HEK293 (cell line): ENCODE measurements at regions not wholly inside any gene's neighbourhood (a gene's known extent, or its start where the extent isn't known, plus 50 kb on each side); places are given as distances from the start of the nearest gene placed in this dataset.

ENCODE experiments used
- CTCF ChIA-PET: fragments of 350-600 bp; formaldehyde crosslinking; extraction: SDS; loops from one replicate; lab custom pipeline; 2021; ENCODE audit warnings: antibody characterized with exemption; lab: Yijun Ruan, JAX
- POLR2A ChIA-PET: fragments of 300-600 bp; formaldehyde crosslinking; extraction: SDS; loops from one replicate; lab custom pipeline; 2020; ENCODE audit warnings: antibody characterized with exemption, inconsistent platforms; lab: Yijun Ruan, JAX
- H3K27ac ChIP-seq: fragments of 200-500 bp; sonication (Bioruptor generic); 2 replicates; pipeline ENCODE4 v1.5.1; 2014; ENCODE audit warnings: low read depth, low read length, control low read depth, inconsistent platforms; ENCODE audit errors: extremely low read depth
- H3K36me3 ChIP-seq, 2 experiments: fragments of 200-500 bp in 1 of 2; sonication (Bioruptor generic) in 1 of 2; 1 replicate in 1 of 2; 2 replicates in 1 of 2; pipeline ENCODE4 v1.5.1; 2014 to 2017; ENCODE audit warnings: inconsistent platforms in 2 of 2, low read length in 2 of 2; ENCODE audit not compliant: control insufficient read depth in 2 of 2, insufficient read depth in 1 of 2
- H3K4me1 ChIP-seq: fragments of 200-500 bp; sonication (Bioruptor generic); 2 replicates; pipeline ENCODE4 v1.5.1; 2014; ENCODE audit warnings: mild to moderate bottlenecking, low read length, inconsistent platforms; ENCODE audit not compliant: control insufficient read depth, insufficient read depth
- H3K4me3 ChIP-seq: 2 replicates; pipeline ENCODE4 v1.5.1; 2011; ENCODE audit warnings: low read depth, mild to moderate bottlenecking, control low read depth, low read length, moderate library complexity
- H3K9me3 ChIP-seq: fragments of 200-500 bp; sonication (Bioruptor generic); 2 replicates; pipeline ENCODE4 v1.5.1; 2014; ENCODE audit warnings: low read depth, low read length, inconsistent platforms; ENCODE audit not compliant: control insufficient read depth, insufficient read depth
- GLI4 ChIP-seq: fragments of 450-650 bp; formaldehyde crosslinking; IDR thresholded peaks from 2 replicates; pipeline ENCODE4 v1.5.1; 2016; ENCODE audit warnings: missing biosample characterization, missing genetic modification characterization
- KLF1 ChIP-seq: fragments of 450-650 bp; formaldehyde crosslinking; IDR thresholded peaks from 2 replicates; pipeline ENCODE4 v1.5.1; 2016; ENCODE audit warnings: missing biosample characterization, missing genetic modification characterization
- KLF9 ChIP-seq: fragments of 450-650 bp; formaldehyde crosslinking; IDR thresholded peaks from 2 replicates; pipeline ENCODE4 v1.5.1; 2016; ENCODE audit warnings: missing biosample characterization, missing genetic modification characterization, low read depth
- PRDM10 ChIP-seq: fragments of 450-650 bp; formaldehyde crosslinking; IDR thresholded peaks from 2 replicates; pipeline ENCODE4 v1.5.1; 2016; ENCODE audit warnings: missing biosample characterization, missing genetic modification characterization
- SCRT1 ChIP-seq: fragments of 450-650 bp; formaldehyde crosslinking; IDR thresholded peaks from 2 replicates; pipeline ENCODE4 v1.5.1; 2016; ENCODE audit warnings: missing biosample characterization, missing genetic modification characterization, borderline replicate concordance
- SP2 ChIP-seq: fragments of 450-650 bp; formaldehyde crosslinking; IDR thresholded peaks from 2 replicates; pipeline ENCODE4 v1.5.1; 2016; ENCODE audit warnings: missing biosample characterization, missing genetic modification characterization
- ZFP3 ChIP-seq: fragments of 450-650 bp; formaldehyde crosslinking; IDR thresholded peaks from 2 replicates; pipeline ENCODE4 v1.5.1; 2016; ENCODE audit warnings: low read depth, missing biosample characterization, missing genetic modification characterization
- ZNF114 ChIP-seq: fragments of 450-650 bp; formaldehyde crosslinking; IDR thresholded peaks from 2 replicates; pipeline ENCODE4 v1.5.0; 2017; ENCODE audit warnings: missing biosample characterization, missing genetic modification characterization
- ZNF184 ChIP-seq: fragments of 450-650 bp; IDR thresholded peaks from 2 replicates; pipeline ENCODE4 v1.5.1; 2018; ENCODE audit warnings: missing biosample characterization, mild to moderate bottlenecking, missing genetic modification characterization
- ZNF223 ChIP-seq: fragments of 450-650 bp; formaldehyde crosslinking; IDR thresholded peaks from 2 replicates; pipeline ENCODE4 v1.5.1; 2016; ENCODE audit warnings: missing biosample characterization, missing genetic modification characterization
- ZNF24 ChIP-seq: fragments of 450-650 bp; formaldehyde crosslinking; IDR thresholded peaks from 2 replicates; pipeline ENCODE4 v1.5.1; 2016; ENCODE audit warnings: missing biosample characterization, missing genetic modification characterization
- ZNF335 ChIP-seq: fragments of 450-650 bp; formaldehyde crosslinking; conservative IDR thresholded peaks from 2 replicates; pipeline ENCODE4 v1.5.1; 2016; ENCODE audit warnings: missing biosample characterization, missing genetic modification characterization
- ZNF362 ChIP-seq: fragments of 450-650 bp; formaldehyde crosslinking; IDR thresholded peaks from 2 replicates; pipeline ENCODE4 v1.5.1; 2016; ENCODE audit warnings: missing biosample characterization, missing genetic modification characterization
- ZNF416 ChIP-seq: fragments of 450-650 bp; formaldehyde crosslinking; IDR thresholded peaks from 2 replicates; pipeline ENCODE4 v1.5.1; 2016; ENCODE audit warnings: missing biosample characterization, missing genetic modification characterization
- ZNF426 ChIP-seq: fragments of 450-650 bp; formaldehyde crosslinking; IDR thresholded peaks from 2 replicates; pipeline ENCODE4 v1.5.1; 2017; ENCODE audit warnings: missing biosample characterization, missing genetic modification characterization, mild to moderate bottlenecking, inconsistent platforms, moderate library complexity
- ZNF645 ChIP-seq: fragments of 450-650 bp; formaldehyde crosslinking; IDR thresholded peaks from 2 replicates; pipeline ENCODE4; 2016; ENCODE audit warnings: missing biosample characterization, missing genetic modification characterization
- ZNF658 ChIP-seq: fragments of 450-650 bp; formaldehyde crosslinking; IDR thresholded peaks from 2 replicates; pipeline ENCODE4; 2016; ENCODE audit warnings: missing biosample characterization, missing genetic modification characterization
- ZNF792 ChIP-seq: fragments of 450-650 bp; formaldehyde crosslinking; IDR thresholded peaks from 2 replicates; pipeline ENCODE4 v1.5.1; 2016; ENCODE audit warnings: missing biosample characterization, missing genetic modification characterization
- TF ChIP-seq, protein P1 (sequence below): fragments of 450-650 bp; formaldehyde crosslinking; IDR thresholded peaks from 2 replicates; pipeline ENCODE4 v1.5.1; 2016; ENCODE audit warnings: missing biosample characterization, missing genetic modification characterization, low read depth
- TF ChIP-seq, protein P2 (sequence below): fragments of 450-650 bp; formaldehyde crosslinking; IDR thresholded peaks from 2 replicates; pipeline ENCODE4 v1.5.1; 2016; ENCODE audit warnings: missing biosample characterization, missing genetic modification characterization
- TF ChIP-seq, protein P3 (sequence below): fragments of 450-650 bp; formaldehyde crosslinking; IDR thresholded peaks from 2 replicates; pipeline ENCODE4 v1.5.1; 2016; ENCODE audit warnings: missing biosample characterization, missing genetic modification characterization

GRCh38 chr16:85537795-85538401 is 75.2 kb upstream of the GSE1 start:
- Histone ChIP-seq H3K4me3 (no peak overlapping the region), H3K4me1 (no peaks in the 10 kb centered on the region), H3K27ac (no peak overlapping the region), H3K36me3 (peaks cover 0 to 3% of the 10 kb centered on the region in 2 experiments; a peak in 1 of 3 replicates), H3K9me3 (no peaks in the 10 kb centered on the region)
- ChIA-PET POLR2A (no interaction called here), CTCF (no interaction called here)
- TF ChIP-seq, protein P1, sequence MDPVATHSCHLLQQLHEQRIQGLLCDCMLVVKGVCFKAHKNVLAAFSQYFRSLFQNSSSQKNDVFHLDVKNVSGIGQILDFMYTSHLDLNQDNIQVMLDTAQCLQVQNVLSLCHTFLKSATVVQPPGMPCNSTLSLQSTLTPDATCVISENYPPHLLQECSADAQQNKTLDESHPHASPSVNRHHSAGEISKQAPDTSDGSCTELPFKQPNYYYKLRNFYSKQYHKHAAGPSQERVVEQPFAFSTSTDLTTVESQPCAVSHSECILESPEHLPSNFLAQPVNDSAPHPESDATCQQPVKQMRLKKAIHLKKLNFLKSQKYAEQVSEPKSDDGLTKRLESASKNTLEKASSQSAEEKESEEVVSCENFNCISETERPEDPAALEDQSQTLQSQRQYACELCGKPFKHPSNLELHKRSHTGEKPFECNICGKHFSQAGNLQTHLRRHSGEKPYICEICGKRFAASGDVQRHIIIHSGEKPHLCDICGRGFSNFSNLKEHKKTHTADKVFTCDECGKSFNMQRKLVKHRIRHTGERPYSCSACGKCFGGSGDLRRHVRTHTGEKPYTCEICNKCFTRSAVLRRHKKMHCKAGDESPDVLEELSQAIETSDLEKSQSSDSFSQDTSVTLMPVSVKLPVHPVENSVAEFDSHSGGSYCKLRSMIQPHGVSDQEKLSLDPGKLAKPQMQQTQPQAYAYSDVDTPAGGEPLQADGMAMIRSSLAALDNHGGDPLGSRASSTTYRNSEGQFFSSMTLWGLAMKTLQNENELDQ (tag by site-specific recombination), result no peak
- TF ChIP-seq ZNF24 (tag by site-specific recombination) (no peak), ZNF362 (tag by site-specific recombination) (no peak), ZNF335 (tag by site-specific recombination) (no peak), SCRT1 (tag by site-specific recombination) (no peak), ZNF792 (tag by site-specific recombination) (no peak)
- TF ChIP-seq, protein P2, sequence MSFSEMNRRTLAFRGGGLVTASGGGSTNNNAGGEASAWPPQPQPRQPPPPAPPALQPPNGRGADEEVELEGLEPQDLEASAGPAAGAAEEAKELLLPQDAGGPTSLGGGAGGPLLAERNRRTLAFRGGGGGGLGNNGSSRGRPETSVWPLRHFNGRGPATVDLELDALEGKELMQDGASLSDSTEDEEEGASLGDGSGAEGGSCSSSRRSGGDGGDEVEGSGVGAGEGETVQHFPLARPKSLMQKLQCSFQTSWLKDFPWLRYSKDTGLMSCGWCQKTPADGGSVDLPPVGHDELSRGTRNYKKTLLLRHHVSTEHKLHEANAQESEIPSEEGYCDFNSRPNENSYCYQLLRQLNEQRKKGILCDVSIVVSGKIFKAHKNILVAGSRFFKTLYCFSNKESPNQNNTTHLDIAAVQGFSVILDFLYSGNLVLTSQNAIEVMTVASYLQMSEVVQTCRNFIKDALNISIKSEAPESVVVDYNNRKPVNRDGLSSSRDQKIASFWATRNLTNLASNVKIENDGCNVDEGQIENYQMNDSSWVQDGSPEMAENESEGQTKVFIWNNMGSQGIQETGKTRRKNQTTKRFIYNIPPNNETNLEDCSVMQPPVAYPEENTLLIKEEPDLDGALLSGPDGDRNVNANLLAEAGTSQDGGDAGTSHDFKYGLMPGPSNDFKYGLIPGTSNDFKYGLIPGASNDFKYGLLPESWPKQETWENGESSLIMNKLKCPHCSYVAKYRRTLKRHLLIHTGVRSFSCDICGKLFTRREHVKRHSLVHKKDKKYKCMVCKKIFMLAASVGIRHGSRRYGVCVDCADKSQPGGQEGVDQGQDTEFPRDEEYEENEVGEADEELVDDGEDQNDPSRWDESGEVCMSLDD, result no peak

DNA sequence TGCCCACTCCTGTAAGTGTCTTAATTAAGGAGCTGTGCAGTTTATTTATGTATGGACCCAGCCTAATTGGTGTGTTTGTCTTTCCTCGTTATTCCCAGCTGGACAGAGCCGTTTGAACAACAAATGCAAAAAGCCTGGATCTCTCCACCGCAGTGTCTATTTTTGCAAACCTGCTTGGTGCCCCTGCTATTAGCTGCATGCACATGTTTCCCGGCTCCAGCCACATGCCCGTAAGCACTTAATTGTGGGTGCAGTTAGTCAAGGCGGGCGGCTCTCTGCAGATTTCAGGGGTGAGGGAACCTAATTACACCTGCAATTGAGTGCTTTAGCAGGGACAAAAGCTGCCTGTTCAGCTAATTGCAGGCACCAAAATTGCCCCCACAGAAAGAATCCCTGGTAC is 74.0 kb upstream of the GSE1 start:
- Histone ChIP-seq H3K36me3 (peaks cover 0 to 3% of the 10 kb centered on the region in 2 experiments; a peak in 1 of 3 replicates), H3K27ac (no peak overlapping the region), H3K4me1 (no peaks in the 10 kb centered on the region), H3K9me3 (no peaks in the 10 kb centered on the region), H3K4me3 (no peak overlapping the region)
- ChIA-PET CTCF (interaction anchor here (0.6 to 1.9 kb wide), 3 partner anchors 11 to 121 kb away, joined by 3 to 6 read pairs (median 3); no protein-coding TSS in a partner anchor), POLR2A (no interaction called here)
- TF ChIP-seq ZNF426 (tag by site-specific recombination), result no peak
- no peak for TF ChIP-seq ZNF658 (tag by site-specific recombination)
- TF ChIP-seq ZNF645 (tag by site-specific recombination), result no peak
- TF ChIP-seq ZNF114 (tag by site-specific recombination), result no peak
- TF ChIP-seq ZNF24 (tag by site-specific recombination), result no peak
- no peak for TF ChIP-seq GLI4 (tag by site-specific recombination)
- no peak for TF ChIP-seq KLF9 (tag by site-specific recombination)
- TF ChIP-seq ZNF416 (tag by site-specific recombination), result no peak
- no peak for TF ChIP-seq ZNF223 (tag by site-specific recombination)
- TF ChIP-seq SP2 (tag by site-specific recombination), result no peak
- TF ChIP-seq PRDM10 (tag by site-specific recombination), result no peak
- TF ChIP-seq ZNF184 (tag by site-specific recombination), result no peak
- TF ChIP-seq KLF1 (tag by site-specific recombination), result no peak
- TF ChIP-seq, protein P3, sequence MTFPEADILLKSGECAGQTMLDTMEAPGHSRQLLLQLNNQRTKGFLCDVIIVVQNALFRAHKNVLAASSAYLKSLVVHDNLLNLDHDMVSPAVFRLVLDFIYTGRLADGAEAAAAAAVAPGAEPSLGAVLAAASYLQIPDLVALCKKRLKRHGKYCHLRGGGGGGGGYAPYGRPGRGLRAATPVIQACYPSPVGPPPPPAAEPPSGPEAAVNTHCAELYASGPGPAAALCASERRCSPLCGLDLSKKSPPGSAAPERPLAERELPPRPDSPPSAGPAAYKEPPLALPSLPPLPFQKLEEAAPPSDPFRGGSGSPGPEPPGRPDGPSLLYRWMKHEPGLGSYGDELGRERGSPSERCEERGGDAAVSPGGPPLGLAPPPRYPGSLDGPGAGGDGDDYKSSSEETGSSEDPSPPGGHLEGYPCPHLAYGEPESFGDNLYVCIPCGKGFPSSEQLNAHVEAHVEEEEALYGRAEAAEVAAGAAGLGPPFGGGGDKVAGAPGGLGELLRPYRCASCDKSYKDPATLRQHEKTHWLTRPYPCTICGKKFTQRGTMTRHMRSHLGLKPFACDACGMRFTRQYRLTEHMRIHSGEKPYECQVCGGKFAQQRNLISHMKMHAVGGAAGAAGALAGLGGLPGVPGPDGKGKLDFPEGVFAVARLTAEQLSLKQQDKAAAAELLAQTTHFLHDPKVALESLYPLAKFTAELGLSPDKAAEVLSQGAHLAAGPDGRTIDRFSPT (tag by site-specific recombination), result no peak
- no peak for TF ChIP-seq ZFP3 (tag by site-specific recombination)
